HEK293 (cell line): ENCODE measurements at regions not wholly inside any gene's neighbourhood (a gene's known extent, or its start where the extent isn't known, plus 50 kb on each side); places are given as distances from the start of the nearest gene placed in this dataset.

Source experiments
- BCL11A ChIP-seq: fragments of 450-650 bp; formaldehyde crosslinking; IDR thresholded peaks from 2 replicates; pipeline ENCODE4 v1.5.1; 2016; ENCODE audit warnings: low read depth, missing biosample characterization, missing genetic modification characterization
- OVOL3 ChIP-seq: fragments of 450-650 bp; formaldehyde crosslinking; IDR thresholded peaks from 2 replicates; pipeline ENCODE4 v1.5.1; 2016; ENCODE audit warnings: missing biosample characterization, missing genetic modification characterization
- ZNF157 ChIP-seq: fragments of 450-650 bp; formaldehyde crosslinking; IDR thresholded peaks from 2 replicates; pipeline ENCODE4 v1.5.1; 2016; ENCODE audit warnings: missing biosample characterization, missing genetic modification characterization
- ZNF221 ChIP-seq: fragments of 450-650 bp; formaldehyde crosslinking; IDR thresholded peaks from 2 replicates; pipeline ENCODE4 v1.5.1; 2017; ENCODE audit warnings: missing biosample characterization, missing genetic modification characterization, borderline replicate concordance
- ZNF274 ChIP-seq, 2 experiments: fragments of 200-500 bp in 1 of 2; fragments of 450-650 bp in 1 of 2; sonication (Bioruptor generic) in 1 of 2; formaldehyde crosslinking in 1 of 2; IDR thresholded peaks; 2 replicates each; pipeline versions ENCODE4 v1.5.1 to v1.6.1; 2014 to 2016; ENCODE audit warnings: borderline replicate concordance in 1 of 2, inconsistent platforms in 1 of 2, low read length in 1 of 2, missing biosample characterization in 1 of 2, missing genetic modification characterization in 1 of 2
- ZNF311 ChIP-seq: fragments of 450-650 bp; formaldehyde crosslinking; IDR thresholded peaks from 2 replicates; pipeline ENCODE4 v1.5.1; 2017; ENCODE audit warnings: missing biosample characterization, missing genetic modification characterization, borderline replicate concordance
- ZNF423 ChIP-seq: fragments of 450-650 bp; formaldehyde crosslinking; IDR thresholded peaks from 2 replicates; pipeline ENCODE4 v1.5.1; 2016; ENCODE audit warnings: missing biosample characterization, missing genetic modification characterization
- ZNF530 ChIP-seq: fragments of 450-650 bp; formaldehyde crosslinking; IDR thresholded peaks from 2 replicates; pipeline ENCODE4 v1.5.1; 2016; ENCODE audit warnings: low read depth, missing biosample characterization, missing genetic modification characterization
- TF ChIP-seq, protein P1 (sequence below): fragments of 450-650 bp; formaldehyde crosslinking; IDR thresholded peaks from 2 replicates; pipeline ENCODE4 v1.5.1; 2016; ENCODE audit warnings: missing biosample characterization, missing genetic modification characterization
- TF ChIP-seq, protein P2 (sequence below): sonication (generic); formaldehyde crosslinking; IDR thresholded peaks from 2 replicates; pipeline ENCODE4 v1.8.1; 2022; ENCODE audit warnings: mild to moderate bottlenecking, moderate library complexity, missing genetic modification reagents
- TF ChIP-seq, protein P3 (sequence below): fragments of 450-650 bp; formaldehyde crosslinking; IDR thresholded peaks from 2 replicates; pipeline ENCODE4 v1.5.1; 2016; ENCODE audit warnings: missing biosample characterization, missing genetic modification characterization
- TF ChIP-seq, protein P4 (sequence below): fragments of 450-650 bp; formaldehyde crosslinking; IDR thresholded peaks from 2 replicates; pipeline ENCODE4 v1.5.1; 2016; ENCODE audit warnings: missing biosample characterization, missing genetic modification characterization

DNA sequence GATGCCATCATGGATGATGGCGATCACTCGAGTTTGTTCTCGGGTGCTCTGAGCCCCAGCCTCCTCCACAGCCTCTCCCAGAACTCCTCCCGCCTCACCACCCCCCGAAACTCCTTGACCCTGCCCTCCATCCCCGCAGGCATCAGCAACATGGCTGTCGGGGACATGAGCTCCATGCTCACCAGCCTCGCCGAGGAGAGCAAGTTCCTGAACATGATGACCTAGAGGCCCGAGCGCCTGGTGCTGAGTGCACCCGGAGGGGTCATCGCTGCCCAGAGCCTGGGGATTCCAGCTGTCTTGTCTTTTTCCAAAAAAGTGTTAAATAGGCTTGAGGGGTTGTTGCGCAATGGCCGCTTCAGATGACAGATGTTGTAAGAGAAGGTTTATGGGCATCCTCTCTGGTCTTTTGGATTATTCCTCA, 254.8 kb downstream of the GLI2 start:
- TF ChIP-seq ZNF157 (tag by site-specific recombination) (no peak), ZNF530 (tag by site-specific recombination) (no peak), BCL11A (tag by site-specific recombination) (no peak), ZNF221 (no peak), ZNF311 (tag by site-specific recombination) (no peak), ZNF423 (tag by site-specific recombination) (no peak), ZNF274 (IDR thresholded peaks at IDR 0.05; ENCODE audit: low read length) (no peak), ZNF274 (tag by site-specific recombination; IDR thresholded peaks at IDR 0.05; ENCODE audit: borderline replicate concordance) (no peak), OVOL3 (no peak)
- TF ChIP-seq, protein P1, sequence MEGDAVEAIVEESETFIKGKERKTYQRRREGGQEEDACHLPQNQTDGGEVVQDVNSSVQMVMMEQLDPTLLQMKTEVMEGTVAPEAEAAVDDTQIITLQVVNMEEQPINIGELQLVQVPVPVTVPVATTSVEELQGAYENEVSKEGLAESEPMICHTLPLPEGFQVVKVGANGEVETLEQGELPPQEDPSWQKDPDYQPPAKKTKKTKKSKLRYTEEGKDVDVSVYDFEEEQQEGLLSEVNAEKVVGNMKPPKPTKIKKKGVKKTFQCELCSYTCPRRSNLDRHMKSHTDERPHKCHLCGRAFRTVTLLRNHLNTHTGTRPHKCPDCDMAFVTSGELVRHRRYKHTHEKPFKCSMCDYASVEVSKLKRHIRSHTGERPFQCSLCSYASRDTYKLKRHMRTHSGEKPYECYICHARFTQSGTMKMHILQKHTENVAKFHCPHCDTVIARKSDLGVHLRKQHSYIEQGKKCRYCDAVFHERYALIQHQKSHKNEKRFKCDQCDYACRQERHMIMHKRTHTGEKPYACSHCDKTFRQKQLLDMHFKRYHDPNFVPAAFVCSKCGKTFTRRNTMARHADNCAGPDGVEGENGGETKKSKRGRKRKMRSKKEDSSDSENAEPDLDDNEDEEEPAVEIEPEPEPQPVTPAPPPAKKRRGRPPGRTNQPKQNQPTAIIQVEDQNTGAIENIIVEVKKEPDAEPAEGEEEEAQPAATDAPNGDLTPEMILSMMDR (tag by site-specific recombination), result no peak
- TF ChIP-seq, protein P2, sequence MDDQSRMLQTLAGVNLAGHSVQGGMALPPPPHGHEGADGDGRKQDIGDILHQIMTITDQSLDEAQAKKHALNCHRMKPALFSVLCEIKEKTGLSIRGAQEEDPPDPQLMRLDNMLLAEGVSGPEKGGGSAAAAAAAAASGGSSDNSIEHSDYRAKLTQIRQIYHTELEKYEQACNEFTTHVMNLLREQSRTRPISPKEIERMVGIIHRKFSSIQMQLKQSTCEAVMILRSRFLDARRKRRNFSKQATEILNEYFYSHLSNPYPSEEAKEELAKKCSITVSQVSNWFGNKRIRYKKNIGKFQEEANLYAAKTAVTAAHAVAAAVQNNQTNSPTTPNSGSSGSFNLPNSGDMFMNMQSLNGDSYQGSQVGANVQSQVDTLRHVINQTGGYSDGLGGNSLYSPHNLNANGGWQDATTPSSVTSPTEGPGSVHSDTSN, result no peak
- TF ChIP-seq, protein P3, sequence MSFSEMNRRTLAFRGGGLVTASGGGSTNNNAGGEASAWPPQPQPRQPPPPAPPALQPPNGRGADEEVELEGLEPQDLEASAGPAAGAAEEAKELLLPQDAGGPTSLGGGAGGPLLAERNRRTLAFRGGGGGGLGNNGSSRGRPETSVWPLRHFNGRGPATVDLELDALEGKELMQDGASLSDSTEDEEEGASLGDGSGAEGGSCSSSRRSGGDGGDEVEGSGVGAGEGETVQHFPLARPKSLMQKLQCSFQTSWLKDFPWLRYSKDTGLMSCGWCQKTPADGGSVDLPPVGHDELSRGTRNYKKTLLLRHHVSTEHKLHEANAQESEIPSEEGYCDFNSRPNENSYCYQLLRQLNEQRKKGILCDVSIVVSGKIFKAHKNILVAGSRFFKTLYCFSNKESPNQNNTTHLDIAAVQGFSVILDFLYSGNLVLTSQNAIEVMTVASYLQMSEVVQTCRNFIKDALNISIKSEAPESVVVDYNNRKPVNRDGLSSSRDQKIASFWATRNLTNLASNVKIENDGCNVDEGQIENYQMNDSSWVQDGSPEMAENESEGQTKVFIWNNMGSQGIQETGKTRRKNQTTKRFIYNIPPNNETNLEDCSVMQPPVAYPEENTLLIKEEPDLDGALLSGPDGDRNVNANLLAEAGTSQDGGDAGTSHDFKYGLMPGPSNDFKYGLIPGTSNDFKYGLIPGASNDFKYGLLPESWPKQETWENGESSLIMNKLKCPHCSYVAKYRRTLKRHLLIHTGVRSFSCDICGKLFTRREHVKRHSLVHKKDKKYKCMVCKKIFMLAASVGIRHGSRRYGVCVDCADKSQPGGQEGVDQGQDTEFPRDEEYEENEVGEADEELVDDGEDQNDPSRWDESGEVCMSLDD (tag by site-specific recombination), result no peak
- TF ChIP-seq, protein P4, sequence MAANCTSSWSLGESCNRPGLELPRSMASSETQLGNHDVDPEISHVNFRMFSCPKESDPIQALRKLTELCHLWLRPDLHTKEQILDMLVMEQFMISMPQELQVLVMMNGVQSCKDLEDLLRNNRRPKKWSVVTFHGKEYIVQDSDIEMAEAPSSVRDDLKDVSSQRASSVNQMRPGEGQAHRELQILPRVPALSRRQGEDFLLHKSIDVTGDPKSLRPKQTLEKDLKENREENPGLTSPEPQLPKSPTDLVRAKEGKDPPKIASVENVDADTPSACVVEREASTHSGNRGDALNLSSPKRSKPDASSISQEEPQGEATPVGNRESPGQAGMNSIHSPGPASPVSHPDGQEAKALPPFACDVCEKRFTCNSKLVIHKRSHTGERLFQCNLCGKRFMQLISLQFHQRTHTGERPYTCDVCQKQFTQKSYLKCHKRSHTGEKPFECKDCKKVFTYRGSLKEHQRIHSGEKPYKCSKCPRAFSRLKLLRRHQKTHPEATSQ (tag by site-specific recombination), result no peak
